HEK293 (cell line): ENCODE measurements at regions not wholly inside any gene's neighbourhood (a gene's known extent, or its start where the extent isn't known, plus 50 kb on each side); places are given as distances from the start of the nearest gene placed in this dataset.

Experiments used
- CTCF ChIP-seq: fragments of 450-650 bp; formaldehyde crosslinking; IDR thresholded peaks from 2 replicates; pipeline ENCODE4 v1.5.1; 2016; ENCODE audit warnings: missing biosample characterization, missing genetic modification characterization
- ELK4 ChIP-seq: IDR thresholded peaks from 2 replicates; pipeline ENCODE4 v1.6.1; 2011; ENCODE audit warnings: mild to moderate bottlenecking, low read depth, low read length, borderline replicate concordance
- GLI2 ChIP-seq: fragments of 450-650 bp; formaldehyde crosslinking; IDR thresholded peaks from 2 replicates; pipeline ENCODE4; 2017; ENCODE audit warnings: missing biosample characterization, missing genetic modification characterization, low read depth, borderline replicate concordance
- SP2 ChIP-seq: fragments of 450-650 bp; formaldehyde crosslinking; IDR thresholded peaks from 2 replicates; pipeline ENCODE4 v1.5.1; 2016; ENCODE audit warnings: missing biosample characterization, missing genetic modification characterization
- ZBTB26 ChIP-seq: fragments of 450-650 bp; formaldehyde crosslinking; optimal IDR thresholded peaks from 2 replicates; pipeline ENCODE3; 2016; ENCODE audit warnings: missing biosample characterization, mild to moderate bottlenecking, missing genetic modification characterization
- ZNF157 ChIP-seq: fragments of 450-650 bp; formaldehyde crosslinking; IDR thresholded peaks from 2 replicates; pipeline ENCODE4 v1.5.1; 2016; ENCODE audit warnings: missing biosample characterization, missing genetic modification characterization
- ZNF335 ChIP-seq: fragments of 450-650 bp; formaldehyde crosslinking; conservative IDR thresholded peaks from 2 replicates; pipeline ENCODE4 v1.5.1; 2016; ENCODE audit warnings: missing biosample characterization, missing genetic modification characterization
- ZNF561 ChIP-seq: fragments of 450-650 bp; IDR thresholded peaks from 2 replicates; pipeline ENCODE4 v1.5.1; 2018; ENCODE audit warnings: missing biosample characterization, missing genetic modification characterization, borderline replicate concordance

- TF ChIP-seq GLI2 (tag by site-specific recombination) (no peak), SP2 (tag by site-specific recombination) (no peak), ELK4 (no peak), ZBTB26 (tag by site-specific recombination) (no peak), ZNF561 (tag by site-specific recombination) (no peak), ZNF335 (no peak), ZNF157 (tag by site-specific recombination) (no peak), CTCF (tag by site-specific recombination) (no peak)
Observed at GRCh38 chr22:33126881-33127280, 68.7 kb upstream of the SYN3 start.
